HG03045 (cell line): ENCODE measurements at regions not wholly inside any gene's neighbourhood (a gene's known extent, or its start where the extent isn't known, plus 50 kb on each side); places are given as distances from the start of the nearest gene placed in this dataset.

ENCODE experiments used
- ATAC-seq: cut with Tn5 transposase; IDR thresholded peaks from one replicate; pipeline ENCODE4 v1.9.1; 2021; ENCODE audit warnings: mild to moderate bottlenecking, moderate library complexity; ENCODE audit not compliant: unreplicated experiment

DNA sequence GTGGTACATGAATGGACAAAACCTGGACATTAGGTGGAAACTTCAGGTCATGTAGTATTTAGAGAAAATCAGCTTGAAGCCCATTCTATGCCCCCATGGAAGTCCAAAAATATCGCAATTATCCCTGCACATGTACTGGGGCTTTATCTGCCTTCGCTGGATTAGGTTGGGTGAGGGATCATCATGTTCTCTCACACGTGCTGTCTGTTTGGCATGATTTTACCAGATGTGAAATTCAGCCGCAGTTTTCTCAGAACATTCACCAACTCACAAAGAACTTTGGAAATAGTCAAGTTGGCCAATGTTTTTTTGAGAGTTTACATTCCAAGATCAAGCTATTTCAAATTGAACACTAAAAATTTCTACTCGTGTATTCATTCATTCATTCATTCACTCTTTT, 459.8 kb upstream of the CITED2 start:
- no peak for ATAC-seq

DNA sequence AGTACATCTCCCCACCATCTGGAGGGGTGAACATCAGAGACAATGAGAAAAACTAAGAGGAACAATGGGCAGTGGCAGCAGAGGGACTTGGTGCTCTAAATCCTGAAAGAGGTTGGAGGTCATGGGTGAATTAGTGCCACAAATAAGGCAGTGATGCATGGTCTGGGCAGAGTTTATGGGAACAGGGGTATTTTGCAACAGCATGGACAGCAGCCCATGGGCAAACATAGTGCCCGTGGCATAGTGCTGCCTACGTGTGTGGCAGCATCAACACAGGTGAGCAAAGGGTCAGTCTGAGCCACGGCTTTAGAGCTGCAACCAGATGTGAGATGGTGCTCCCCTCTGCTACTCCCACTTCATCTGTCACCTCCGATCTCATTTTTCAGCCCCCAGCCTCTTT, 459.1 kb upstream of the CITED2 start:
- ATAC-seq, result no peak

DNA sequence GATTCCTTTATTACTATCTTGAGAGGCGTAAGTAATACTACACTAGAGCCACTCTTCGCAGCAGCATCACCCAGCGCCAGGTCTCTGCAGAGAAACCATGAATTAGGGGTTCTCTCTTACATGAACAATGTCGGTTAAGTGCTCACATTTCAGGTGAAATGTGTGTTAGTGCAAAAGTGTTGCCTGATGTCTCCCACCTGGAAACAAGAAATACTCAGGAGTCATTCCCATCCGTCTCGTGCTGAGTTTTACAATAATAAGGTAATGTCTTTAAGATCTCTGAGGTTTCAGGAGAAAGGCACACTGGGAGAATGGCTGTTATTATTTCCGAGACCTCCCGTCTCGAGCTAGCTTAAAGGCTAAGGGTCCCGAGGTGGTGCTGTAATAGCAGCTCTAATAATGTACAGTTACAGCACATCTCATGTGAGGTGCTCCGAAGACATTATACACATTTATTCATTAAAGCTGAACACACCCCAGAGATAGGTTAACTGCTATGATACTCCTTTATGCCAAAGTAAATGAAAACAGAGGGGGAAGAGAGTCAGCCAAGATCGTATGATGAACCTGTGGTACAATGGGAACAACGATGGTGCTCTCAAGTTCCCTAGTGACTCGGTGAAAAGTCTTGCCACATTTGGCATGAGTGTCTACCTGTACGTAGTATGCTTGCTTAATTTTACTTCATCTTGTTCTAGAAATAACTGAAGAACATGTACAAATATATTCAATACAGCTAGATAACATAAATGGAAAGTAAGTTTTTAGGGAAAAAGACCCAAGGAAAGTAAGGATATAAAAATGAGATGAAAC, 458.3 kb upstream of the CITED2 start:
- ATAC-seq, result no peak

DNA sequence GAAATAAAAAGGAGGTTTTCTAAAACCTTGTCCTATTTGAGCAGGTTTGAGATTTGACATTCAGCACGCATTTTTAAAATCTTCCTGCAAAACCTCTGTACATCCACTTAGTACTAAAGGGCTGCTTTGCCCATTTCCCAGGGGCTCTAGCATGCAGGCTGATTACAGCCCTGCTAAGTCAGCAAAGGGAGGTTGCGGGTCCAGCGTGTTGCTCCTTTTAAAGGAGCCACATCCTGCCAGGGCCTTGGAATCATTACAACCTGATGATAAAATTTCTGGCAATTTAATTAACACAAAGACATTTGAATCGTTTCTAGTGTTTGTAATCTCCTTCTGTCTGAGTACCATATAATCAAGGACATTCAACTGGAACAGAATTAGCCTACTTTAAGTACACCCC, 455.1 kb upstream of the CITED2 start:
- no peak for ATAC-seq

DNA sequence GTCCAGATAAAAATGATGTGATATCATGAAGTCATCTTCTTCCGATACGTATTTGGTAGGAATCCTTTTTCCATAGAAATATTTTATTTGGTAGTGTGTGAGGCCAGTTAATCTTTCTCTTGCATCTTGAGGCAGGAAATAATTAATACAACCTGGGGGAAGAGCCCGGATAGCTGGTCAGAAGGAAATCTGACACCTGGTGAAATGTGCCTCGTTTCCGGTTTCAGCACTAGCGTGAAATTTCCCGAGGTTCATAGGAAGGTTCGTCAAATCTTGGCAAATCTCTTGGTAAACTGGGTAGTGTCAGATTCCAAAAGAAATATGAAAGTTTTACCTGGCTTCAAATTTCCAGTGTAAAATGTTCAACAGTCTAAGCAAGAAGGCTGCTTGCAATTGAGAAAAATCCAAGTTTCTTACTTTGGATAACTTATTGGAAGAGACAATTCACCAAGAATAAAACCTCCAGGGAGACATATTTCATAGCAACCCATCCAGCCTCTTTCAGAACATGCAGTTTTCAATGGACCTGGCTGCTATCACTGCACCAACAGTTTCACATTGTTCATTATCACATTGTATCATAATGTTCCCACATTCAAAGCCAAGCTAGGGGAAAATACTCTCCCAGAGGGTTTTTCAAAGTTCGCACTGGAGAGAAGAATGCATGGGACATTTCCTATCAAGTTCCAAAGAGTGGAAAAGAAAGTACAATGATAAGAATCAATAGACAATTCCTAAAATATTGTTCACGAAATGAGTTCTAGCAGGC, 454.5 kb upstream of the CITED2 start:
- ATAC-seq, result no peak

DNA sequence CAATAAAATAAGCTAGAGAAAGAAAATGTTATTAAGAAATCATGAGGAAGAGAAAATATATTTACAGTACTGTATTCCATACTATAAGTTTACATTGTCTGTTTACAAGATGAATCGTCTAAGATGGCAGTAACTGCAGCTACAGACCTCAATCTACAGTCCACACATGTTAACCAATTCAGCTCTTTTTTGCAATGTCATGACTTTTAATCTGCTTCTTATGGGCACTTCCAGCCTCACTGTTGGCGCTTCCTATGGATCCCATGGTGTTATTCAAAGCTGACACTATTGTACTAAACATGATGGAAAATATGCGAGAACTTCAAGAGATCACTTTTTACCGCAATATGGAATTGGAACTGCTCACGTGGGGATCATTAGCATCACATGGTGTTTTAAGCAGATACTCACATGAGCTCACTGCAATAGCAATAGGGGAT, 451.5 kb upstream of the CITED2 start:
- ATAC-seq, result no peak

DNA sequence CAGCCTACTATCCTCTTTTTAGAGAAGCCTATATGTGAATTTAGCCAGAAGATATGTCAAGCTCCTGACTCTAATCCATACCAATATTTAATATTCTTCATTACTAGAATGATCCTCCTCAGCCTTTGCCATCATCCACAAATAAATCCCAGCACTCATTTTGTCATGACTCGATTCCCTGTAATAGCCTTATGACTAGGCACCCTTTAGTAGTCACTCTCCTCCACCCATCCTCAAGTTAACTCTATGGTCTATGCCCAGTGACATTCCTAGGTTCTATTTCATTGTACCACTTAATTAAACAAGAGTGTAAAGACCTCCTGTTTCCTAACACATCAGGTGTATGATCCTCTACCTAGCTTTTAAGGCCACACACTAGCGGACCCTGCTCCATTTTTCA, 450.4 kb upstream of the CITED2 start:
- ATAC-seq, result no peak

DNA sequence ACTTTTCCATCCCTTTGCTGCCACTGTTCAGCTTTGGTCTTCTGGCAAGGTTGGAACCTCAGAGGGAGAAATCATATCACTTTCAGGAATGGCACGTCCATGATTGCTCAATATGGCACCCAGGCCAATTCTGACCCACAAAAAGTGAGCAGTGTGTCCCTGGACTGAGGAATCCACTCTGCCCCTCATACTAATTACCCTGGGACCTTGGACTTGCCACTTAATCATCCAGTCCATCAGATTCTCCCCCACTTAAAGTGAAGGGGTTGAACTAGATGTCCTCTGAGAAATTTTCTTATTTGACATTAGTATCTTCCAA, 449.3 kb upstream of the CITED2 start:
- ATAC-seq, result no peak

DNA sequence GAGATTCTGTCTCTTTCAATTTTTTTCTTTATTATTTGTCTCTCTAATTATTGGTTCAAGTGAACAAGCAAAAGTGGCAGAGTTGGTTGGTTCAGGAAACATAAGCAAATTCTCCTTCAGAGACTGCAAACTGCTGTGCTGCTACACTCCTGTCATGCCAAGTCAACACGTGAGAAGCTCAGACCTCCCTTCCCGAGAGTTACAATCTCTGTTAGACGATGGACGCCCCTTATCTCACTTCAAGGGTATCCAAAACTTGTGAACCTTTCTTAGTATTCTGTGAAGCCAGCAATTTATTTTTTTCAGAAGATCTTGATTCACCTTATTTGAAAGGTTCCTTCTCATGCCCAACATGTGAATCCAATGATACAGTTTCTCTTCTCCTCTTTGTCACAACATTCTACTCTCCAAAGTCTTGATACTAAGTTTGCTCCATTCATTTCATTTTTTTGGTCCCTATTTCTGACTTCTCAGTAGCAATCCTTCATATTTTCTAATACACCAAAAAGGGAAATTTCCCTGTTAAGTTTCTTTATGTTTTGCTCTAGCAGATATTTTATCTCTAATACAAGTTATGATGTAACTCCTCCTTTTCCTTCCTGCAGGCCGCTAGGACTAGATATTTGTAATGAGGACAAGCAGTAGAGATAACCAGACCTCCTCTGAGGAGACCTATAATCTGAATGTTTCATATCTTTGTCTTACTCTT, 448.8 kb upstream of the CITED2 start:
- no peak for ATAC-seq

DNA sequence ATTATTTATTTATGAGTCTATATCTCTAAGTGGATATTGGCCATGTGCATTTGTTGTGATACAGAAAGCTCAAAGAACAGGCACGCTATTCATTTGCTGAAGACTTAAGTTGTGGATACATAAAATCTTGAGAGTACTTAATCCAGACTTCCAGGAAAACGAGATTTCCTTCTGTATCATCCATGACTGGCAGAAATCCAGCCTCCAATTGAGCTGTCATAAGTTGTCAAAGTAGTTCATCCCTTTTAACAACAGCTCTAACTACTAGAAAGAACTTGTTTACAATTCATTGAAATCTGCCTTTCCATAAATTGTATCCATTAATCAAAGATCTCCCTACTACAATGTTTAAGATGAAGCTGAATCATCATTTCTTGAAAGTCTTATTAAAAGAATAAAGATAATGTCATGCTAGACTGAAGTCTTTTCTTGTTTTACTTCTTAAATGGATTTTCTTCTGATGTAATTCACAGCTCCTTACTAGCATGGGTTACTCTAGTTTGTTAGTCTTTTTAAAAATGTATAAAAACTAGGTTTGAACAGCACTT, 447.3 kb upstream of the CITED2 start:
- ATAC-seq, result no peak

DNA sequence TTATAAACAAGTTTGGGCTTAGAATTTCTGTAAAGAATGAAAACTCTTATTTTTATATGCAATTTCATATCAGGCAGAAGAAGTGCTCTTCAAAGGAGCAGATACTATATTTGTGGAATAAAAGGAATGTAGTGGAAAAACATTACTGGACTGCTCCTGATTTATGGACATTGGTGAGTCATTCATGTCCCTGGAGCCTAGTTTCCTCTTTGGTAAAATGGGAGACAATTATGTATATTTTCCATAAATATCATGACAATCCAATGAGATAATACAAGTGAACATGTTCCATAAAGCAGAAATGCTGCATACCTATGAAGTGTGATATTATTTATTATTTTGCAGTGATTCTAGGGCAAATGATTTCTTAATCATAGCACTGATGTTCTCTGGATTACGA, 445.8 kb upstream of the CITED2 start:
- no peak for ATAC-seq

DNA sequence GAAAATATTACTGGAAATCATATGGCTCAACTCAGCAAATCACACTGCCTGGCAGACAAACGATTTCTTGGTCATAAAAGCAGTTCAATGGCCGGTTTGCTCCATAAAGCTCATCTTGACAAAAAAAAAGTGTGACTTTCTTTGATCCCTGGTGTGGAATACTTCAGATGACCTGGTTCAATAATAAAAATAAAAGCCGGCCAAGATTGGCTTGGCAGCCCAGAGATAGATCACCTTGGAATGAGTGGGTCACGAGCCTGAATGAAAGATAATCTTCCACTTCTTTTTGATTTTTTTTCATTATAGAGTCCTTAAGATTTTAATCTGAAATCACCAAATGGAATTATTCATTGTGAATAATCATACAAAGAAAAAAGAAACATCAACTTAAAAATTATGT, 445.3 kb upstream of the CITED2 start:
- ATAC-seq, result no peak

DNA sequence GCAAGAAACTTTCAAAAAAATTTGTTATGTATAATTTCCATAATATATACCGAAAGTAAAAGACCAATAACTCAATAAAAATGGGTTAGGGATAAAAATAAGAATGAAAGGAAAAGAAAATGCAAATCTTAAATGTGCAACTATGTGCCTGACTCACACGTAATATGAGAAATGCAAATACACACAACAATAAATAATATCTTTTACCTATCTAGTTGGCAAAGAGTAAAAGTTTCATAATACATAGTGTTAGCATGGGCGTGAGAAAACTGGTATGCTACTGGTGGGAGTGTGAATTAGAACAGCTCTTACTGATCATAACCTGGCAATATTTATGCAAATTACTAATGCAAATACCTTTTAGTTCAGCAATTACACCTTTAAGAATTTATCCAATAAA, 438.5 kb upstream of the CITED2 start:
- ATAC-seq, result no peak

DNA sequence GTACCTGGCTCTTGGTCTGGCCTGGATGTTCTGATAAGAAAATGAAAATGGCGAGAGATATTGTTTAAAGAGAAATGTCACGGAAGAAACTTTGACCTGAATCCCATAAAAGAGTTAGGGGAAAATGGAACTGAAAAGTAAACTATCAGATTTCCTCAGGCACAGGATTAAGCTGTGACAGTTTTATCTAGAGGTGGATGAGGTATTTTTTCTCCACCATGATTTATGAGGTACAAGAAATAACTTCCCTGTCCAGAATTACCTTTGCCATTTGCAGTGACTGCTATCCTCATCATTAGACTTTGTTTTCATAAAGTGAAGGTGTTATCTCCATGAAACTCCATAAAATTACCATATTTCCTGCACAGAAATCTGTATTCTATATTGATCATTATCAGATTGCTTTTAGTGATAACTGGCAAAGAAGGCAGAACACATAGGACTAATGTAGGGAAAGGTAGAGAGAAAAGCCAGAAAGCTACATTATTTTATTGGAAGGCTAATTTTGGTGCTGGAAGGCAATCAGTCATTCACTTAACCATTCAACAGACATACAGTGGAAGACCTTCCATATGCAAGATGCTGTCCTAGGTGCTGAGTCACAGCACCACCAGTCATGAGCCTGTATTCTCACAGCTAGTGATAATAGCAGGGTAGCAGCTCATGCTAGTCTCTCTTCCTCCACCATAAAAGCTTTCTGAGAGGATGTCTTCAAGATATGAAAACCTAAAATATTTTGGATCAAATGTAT, 427.3 kb upstream of the CITED2 start:
- ATAC-seq, result no peak

DNA sequence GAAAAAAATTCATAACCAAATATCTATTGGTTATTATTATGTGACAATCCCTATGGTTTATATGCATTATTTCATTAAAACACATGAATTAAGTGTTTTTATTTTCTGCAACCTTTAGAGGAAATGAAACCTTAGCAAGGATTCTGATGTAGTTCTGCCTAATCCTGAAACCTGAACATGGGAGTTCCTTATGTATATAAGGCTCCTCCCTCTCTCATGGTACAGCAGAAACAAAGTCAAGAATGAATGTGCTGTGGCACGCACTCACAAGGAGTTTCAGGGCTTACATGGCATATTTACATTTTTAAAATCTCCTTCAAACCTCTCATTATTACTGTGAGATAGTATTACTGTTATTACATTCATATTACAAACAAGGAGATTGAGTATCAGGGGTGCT, 426.4 kb upstream of the CITED2 start:
- peak; percentile 58 for ATAC-seq

DNA sequence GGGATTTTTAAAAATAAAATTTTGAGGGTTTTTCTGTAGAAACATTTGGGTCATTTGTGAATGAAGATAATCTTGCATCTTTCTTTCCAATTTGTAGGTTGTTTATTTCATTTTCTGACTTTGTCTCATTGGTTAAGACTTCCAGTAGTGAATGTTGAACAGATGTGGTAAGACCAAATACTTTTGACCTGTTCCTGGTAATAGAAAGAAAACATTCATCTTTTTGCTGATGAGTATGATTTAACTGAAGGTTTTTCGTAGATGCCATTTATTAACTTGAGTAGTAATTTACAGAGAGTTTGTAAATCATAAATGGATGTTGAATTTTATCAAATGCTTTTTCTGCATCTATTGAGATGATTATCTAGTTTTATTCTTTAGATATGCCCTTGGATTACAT, 416.1 kb upstream of the CITED2 start:
- no peak for ATAC-seq

DNA sequence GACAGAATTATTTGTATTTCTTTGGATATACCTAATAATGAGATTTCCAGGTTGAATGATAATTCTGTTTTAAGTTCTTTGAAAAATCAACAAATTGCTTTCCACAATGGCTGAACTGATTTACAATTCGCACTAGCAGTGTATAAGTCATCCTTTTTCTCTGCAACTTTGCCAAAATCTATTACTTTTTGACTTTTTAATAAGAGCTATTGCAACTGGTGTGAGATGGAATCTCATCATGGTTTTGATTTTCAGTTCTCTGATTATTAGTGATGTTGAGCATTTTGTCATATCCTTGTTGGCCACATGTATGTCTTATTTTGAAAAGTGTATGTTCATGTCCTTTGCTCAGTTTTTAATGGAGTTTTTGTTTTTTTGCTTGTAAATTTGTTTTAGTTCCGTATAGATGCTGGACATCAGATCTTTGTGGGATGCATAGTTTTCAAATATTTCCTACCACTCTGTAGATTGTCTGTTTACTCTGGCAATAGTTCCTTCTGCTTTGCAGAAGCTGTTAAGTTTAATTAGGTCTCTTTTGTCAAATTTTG, 409.8 kb upstream of the CITED2 start:
- ATAC-seq, result no peak

DNA sequence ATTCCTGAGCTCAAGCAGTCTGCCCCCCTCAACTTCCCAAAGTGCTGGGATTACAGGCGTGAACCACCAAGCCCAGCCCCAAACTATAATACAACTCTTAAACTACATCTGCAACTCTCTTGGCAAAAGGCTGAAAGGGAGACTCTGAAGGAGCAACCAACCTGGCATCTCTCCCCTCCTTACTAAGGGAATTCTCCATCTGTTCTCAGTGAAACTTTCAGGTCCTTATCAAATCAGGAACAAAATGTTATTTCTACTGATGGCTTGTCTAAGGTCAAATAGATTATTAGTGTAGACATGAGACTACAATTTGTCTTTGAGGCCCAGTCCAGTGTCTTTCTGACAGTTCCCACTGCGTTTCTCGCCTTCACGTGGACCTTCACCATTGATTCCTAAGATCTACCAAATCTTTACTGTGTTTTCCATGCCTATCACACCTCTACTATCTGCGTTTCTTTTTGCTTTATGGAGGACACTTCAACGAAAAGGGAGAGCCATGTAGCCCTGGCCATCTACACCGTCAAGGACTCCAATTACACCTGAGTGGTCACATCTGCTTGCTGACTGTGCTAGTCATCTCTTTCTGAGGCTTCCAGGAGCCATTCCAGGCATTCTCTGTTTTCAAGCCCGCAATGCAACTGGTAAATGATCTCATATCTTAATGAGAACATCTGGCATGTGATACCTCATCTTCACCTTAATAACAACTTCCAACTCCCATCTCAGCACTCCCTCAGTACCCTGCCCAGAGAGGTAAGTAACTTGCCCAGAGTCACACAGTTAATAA, 405.7 kb upstream of the CITED2 start:
- ATAC-seq, result no peak

DNA sequence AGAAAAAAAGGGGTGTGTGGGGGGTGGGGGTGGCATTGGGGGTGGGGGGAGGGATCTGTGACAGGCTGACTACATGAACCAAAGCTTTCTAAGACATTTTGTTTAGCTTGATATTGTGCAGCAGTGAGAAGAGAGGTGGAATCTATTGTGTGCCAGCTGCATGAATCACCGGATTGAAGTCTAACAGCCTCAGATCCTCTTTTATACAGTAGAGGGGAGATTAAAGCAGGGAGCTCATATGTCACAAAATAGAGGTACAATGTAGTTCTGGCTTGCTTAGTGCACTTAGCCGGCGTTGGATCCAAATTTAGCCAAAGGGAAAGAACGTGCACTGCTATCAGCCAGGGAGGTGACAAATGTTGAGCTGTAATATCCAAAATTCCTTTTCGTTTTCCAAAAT, 404.2 kb upstream of the CITED2 start:
- no peak for ATAC-seq

DNA sequence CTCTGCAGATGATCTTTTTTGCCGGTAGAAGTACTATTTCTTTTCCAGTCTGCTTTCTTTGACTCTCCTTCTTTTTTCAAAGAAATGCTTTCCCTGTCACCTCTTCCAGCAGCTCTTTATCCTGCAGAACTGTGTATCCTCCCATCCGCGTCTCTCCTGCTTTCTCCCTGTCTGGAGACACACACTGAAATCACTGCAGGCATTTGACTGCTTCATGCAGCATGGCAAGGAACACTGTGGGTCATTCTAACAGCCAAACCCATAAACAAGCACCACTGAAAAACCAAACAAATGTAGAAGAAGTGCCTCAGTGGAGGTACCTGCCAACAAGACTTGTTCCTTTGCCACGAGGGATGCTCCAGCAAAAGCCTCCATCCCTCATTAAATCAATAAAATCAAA, 403.7 kb upstream of the CITED2 start:
- no peak for ATAC-seq
